Tibial nerve (tissue), 3 donors: ENCODE measurements at regions not wholly inside any gene's neighbourhood (a gene's known extent, or its start where the extent isn't known, plus 50 kb on each side); places are given as distances from the start of the nearest gene placed in this dataset.

Source experiments
- CTCF ChIP-seq, 5 experiments: fragments of 200-600 bp in 3 of 5; fragments of 450-650 bp in 2 of 5; sonication (generic) in 3 of 5; IDR thresholded peaks; one replicate each; pipeline ENCODE4 v1.5.1; 2016 to 2019; ENCODE audit warnings: antibody characterized with exemption in 5 of 5, mild to moderate bottlenecking in 3 of 5, moderate library complexity in 2 of 5
- POLR2A ChIP-seq, 2 donors: fragments of 450-650 bp; IDR thresholded peaks; one replicate each; pipeline ENCODE4 v1.6.1; 2017; ENCODE audit warnings: antibody characterized with exemption in 2 of 2, mild to moderate bottlenecking in 2 of 2, moderate library complexity in 2 of 2

GRCh38 chr4:111466811-111467604, 678.2 kb upstream of the FAM241A start:
- TF ChIP-seq CTCF (IDR thresholded peaks at IDR 0.05) (no peak), POLR2A (IDR thresholded peaks at IDR 0.05) (no peak)
